HCT116 (cell line): ENCODE measurements at regions not wholly inside any gene's neighbourhood (a gene's known extent, or its start where the extent isn't known, plus 50 kb on each side); places are given as distances from the start of the nearest gene placed in this dataset.

Experiments used
- ATAC-seq: fragments of 200-7000 bp; cut with Tn5 transposase; 2 replicates; pipeline ENCODE4 v1.9.1; 2020; ENCODE audit warnings: mild to moderate bottlenecking, moderate library complexity
- BruUV-seq: library from RNA; stranded (reverse); fragments of 400-500 nt; replicated peaks from 2 replicates; lab custom pipeline; 2021; lab: Mats Ljungman, UMichigan
- CTCF ChIA-PET: fragments of 300-600 bp; sonication (Branson Sonifier 250); formaldehyde crosslinking; loops from one replicate; lab custom pipeline; 2021; ENCODE audit warnings: antibody characterized with exemption; lab: Charles Lee
- POLR2A ChIA-PET: fragments of 300-600, 350-600 bp; sonication (Branson Sonifier 250); formaldehyde crosslinking; loops from one replicate; lab custom pipeline; 2021; ENCODE audit warnings: antibody characterized with exemption; lab: Charles Lee
- RAD21 ChIA-PET, 2 experiments: fragments of 300-600 bp; sonication (Branson Sonifier 250); formaldehyde crosslinking; loops; one replicate each; lab custom pipeline; 2023; ENCODE audit warnings: low total read pairs in 2 of 2; ENCODE audit not compliant: uncharacterized antibody in 2 of 2, unreplicated experiment in 2 of 2, low non-redundant PET in 1 of 2; lab: Charles Lee
- DNase-seq: peaks from one replicate; pipeline ENCODE4 v3.0.0-alpha.2; 2010; ENCODE audit warnings: low read depth, low spot score
- H2AFZ ChIP-seq: fragments of 200-600 bp; shearing (Covaris generic), sonication (generic); 2 replicates; pipeline ENCODE4 v1.6.1; 2017; ENCODE audit warnings: low read depth, mixed run types, mixed read lengths, antibody characterized with exemption, low read length; ENCODE audit not compliant: poor library complexity, severe bottlenecking
- H3K27ac ChIP-seq: 2 replicates; pipeline ENCODE4 v1.5.1; 2012; ENCODE audit warnings: low read depth, low read length
- H3K27me3 ChIP-seq: fragments of 200-600 bp; sonication (generic); 2 replicates; pipeline ENCODE4 v1.6.1; 2016; ENCODE audit warnings: mixed run types, low read length, mixed read lengths; ENCODE audit not compliant: insufficient read depth
- H3K36me3 ChIP-seq, 2 experiments: fragments of 200-500 bp in 1 of 2; fragments of 200-600 bp in 1 of 2; sonication (Bioruptor generic) in 1 of 2; sonication (generic) in 1 of 2; 2 replicates each; pipeline versions ENCODE4 v1.5.1 to v1.6.1; 2014 to 2016; ENCODE audit warnings: low read length in 2 of 2, inconsistent platforms in 1 of 2, mixed read lengths in 1 of 2, mixed run types in 1 of 2; ENCODE audit not compliant: insufficient read depth in 2 of 2, control insufficient read depth in 1 of 2
- H3K4me1 ChIP-seq, 2 experiments: fragments of 200-600 bp in 1 of 2; sonication (generic) in 1 of 2; 2 replicates each; pipeline versions ENCODE4 v1.5.1 to v1.6.1; 2012 to 2017; ENCODE audit warnings: low read length in 2 of 2, inconsistent platforms in 1 of 2, mild to moderate bottlenecking in 1 of 2, mixed read lengths in 1 of 2, mixed run types in 1 of 2, moderate library complexity in 1 of 2; ENCODE audit not compliant: insufficient read depth in 2 of 2, control insufficient read depth in 1 of 2
- H3K4me2 ChIP-seq: fragments of 200-600 bp; sonication (generic); 2 replicates; pipeline ENCODE4 v1.6.1; 2017; ENCODE audit warnings: mixed run types, low read length, mixed read lengths
- H3K4me3 ChIP-seq, 2 experiments: fragments of 200-600 bp in 1 of 2; sonication (generic) in 1 of 2; replicated peaks in 1 of 2; 2 replicates each; pipeline ENCODE4 v1.5.1; 2011 to 2016; ENCODE audit warnings: low read length in 2 of 2, control low read depth in 1 of 2, low read depth in 1 of 2, mild to moderate bottlenecking in 1 of 2, mixed read lengths in 1 of 2, mixed run types in 1 of 2
- H3K79me2 ChIP-seq: fragments of 200-600 bp; sonication (generic); 2 replicates; pipeline ENCODE4 v1.6.1; 2017; ENCODE audit warnings: mild to moderate bottlenecking, mixed run types, low read length, moderate library complexity, mixed read lengths; ENCODE audit not compliant: insufficient read depth
- H3K9ac ChIP-seq: fragments of 200-600 bp; sonication (generic); 2 replicates; pipeline ENCODE4 v1.6.1; 2016; ENCODE audit warnings: low read length, mixed read lengths
- H3K9me2 ChIP-seq: fragments of 200-600 bp; sonication (generic), shearing (Covaris generic); 2 replicates; pipeline ENCODE4 v1.6.1; 2017; ENCODE audit warnings: mixed run types, mild to moderate bottlenecking, moderate library complexity; ENCODE audit not compliant: insufficient read depth
- H3K9me3 ChIP-seq, 2 experiments: fragments of 200-500 bp in 1 of 2; fragments of 200-600 bp in 1 of 2; sonication (Bioruptor generic) in 1 of 2; sonication (generic) in 1 of 2; 2 replicates each; pipeline ENCODE4 v1.6.1; 2014 to 2017; ENCODE audit warnings: low read length in 2 of 2, mixed read lengths in 2 of 2, inconsistent platforms in 1 of 2, low read depth in 1 of 2, mild to moderate bottlenecking in 1 of 2, mixed run types in 1 of 2, moderate library complexity in 1 of 2; ENCODE audit not compliant: control insufficient read depth in 1 of 2, insufficient read depth in 1 of 2
- H4K20me1 ChIP-seq: fragments of 200-600 bp; sonication (generic), shearing (Covaris generic); 2 replicates; pipeline ENCODE4 v1.6.1; 2017; ENCODE audit warnings: mixed run types, mild to moderate bottlenecking, moderate library complexity; ENCODE audit not compliant: insufficient read depth
- ATF3 ChIP-seq: IDR thresholded peaks from 2 replicates; pipeline ENCODE4 v1.6.1; 2012
- CEBPB ChIP-seq: IDR thresholded peaks from 2 replicates; pipeline ENCODE4 v1.6.1; 2012; ENCODE audit warnings: low read depth
- CTCF ChIP-seq, 3 experiments: fragments of 200-600 bp in 1 of 3; sonication (generic) in 1 of 3; IDR thresholded peaks in 2 of 3; conservative IDR thresholded peaks in 1 of 3; 2 replicates each; pipeline ENCODE4 v1.5.1; 2012 to 2017; ENCODE audit warnings: low read depth in 2 of 3, low read length in 2 of 3, antibody characterized with exemption in 1 of 3, borderline replicate concordance in 1 of 3, control low read depth in 1 of 3, mild to moderate bottlenecking in 1 of 3, mixed read lengths in 1 of 3, mixed run types in 1 of 3, moderate library complexity in 1 of 3; ENCODE audit not compliant: insufficient read depth in 1 of 3
- EZH2phosphoT487 ChIP-seq: fragments of 200-600 bp; IDR thresholded peaks from 2 replicates; pipeline ENCODE4 v1.6.1; 2018; ENCODE audit warnings: antibody characterized with exemption, borderline replicate concordance
- FOSL1 ChIP-seq: IDR thresholded peaks from 2 replicates; pipeline ENCODE4 v1.6.1; 2012; ENCODE audit warnings: low read depth
- JUND ChIP-seq: IDR thresholded peaks from 2 replicates; pipeline ENCODE4 v1.6.1; 2012
- MAX ChIP-seq: IDR thresholded peaks from 2 replicates; pipeline ENCODE4 v1.6.1; 2012
- POLR2AphosphoS5 ChIP-seq: IDR thresholded peaks from 2 replicates; pipeline ENCODE4 v1.6.1; 2011; ENCODE audit warnings: mild to moderate bottlenecking, low read depth, low read length, moderate library complexity
- REST ChIP-seq: IDR thresholded peaks from 2 replicates; pipeline ENCODE4 v1.6.1; 2012; ENCODE audit warnings: low read depth
- SRF ChIP-seq: IDR thresholded peaks from 2 replicates; pipeline ENCODE4 v1.6.1; 2012; ENCODE audit warnings: low read depth
- YY1 ChIP-seq: IDR thresholded peaks from 2 replicates; pipeline ENCODE4 v1.6.1; 2011; ENCODE audit warnings: low read length, low read depth, moderate library complexity, mild to moderate bottlenecking; ENCODE audit not compliant: insufficient replicate concordance; ENCODE audit errors: extremely low read depth
- ZBTB33 ChIP-seq: IDR thresholded peaks from 2 replicates; pipeline ENCODE4 v1.6.1; 2011; ENCODE audit warnings: mild to moderate bottlenecking, low read length, moderate library complexity; ENCODE audit not compliant: insufficient replicate concordance; ENCODE audit errors: extremely low read depth
- ZFX ChIP-seq: fragments of 450-650 bp; IDR thresholded peaks from 2 replicates; pipeline ENCODE4 v1.6.1; 2017
- ZNF274 ChIP-seq: fragments of 200-500 bp; sonication (Bioruptor generic); IDR thresholded peaks from 2 replicates; pipeline ENCODE4 v1.6.1; 2014; ENCODE audit warnings: mild to moderate bottlenecking, low read depth, low read length, inconsistent platforms
- intact Hi-C: fragments of 100-400 bp; cut with micrococcal nuclease; formaldehyde crosslinking; loops from 2 replicates; pipeline ENCODE4 v1.10.0; 2022

GRCh38 chr5:117054911-117055310 lies 480.3 kb upstream of the SEMA6A start:
- H3K27me3 ChIP-seq: no peaks in the 10 kb centered on the region
- H3K4me1 ChIP-seq: no peaks in the 10 kb centered on the region
- no TSS peak for BruUV-seq
- H3K4me2 ChIP-seq: no peak overlapping the region
- intact Hi-C loops: no loop called here
- CTCF ChIA-PET: no interaction called here
- no peaks in the 10 kb centered on the region for H3K9me2 ChIP-seq
- H2AFZ ChIP-seq: no peak overlapping the region
- H3K36me3 ChIP-seq: no peaks in the 10 kb centered on the region
- H3K79me2 ChIP-seq: no peaks in the 10 kb centered on the region
- RAD21 ChIA-PET: no interaction called here
- no peak for TF ChIP-seq YY1
- TF ChIP-seq ZNF274: no peak
- TF ChIP-seq CEBPB: no peak
- TF ChIP-seq POLR2AphosphoS5: no peak
- TF ChIP-seq ATF3: no peak
- TF ChIP-seq ZBTB33: no peak
- TF ChIP-seq CTCF (IDR thresholded peaks at IDR 0.05 in 2 of 3, conservative IDR thresholded peaks at IDR 0.05 in 1 of 3; ENCODE audit: borderline replicate concordance in 1 of 3, insufficient read depth in 1 of 3, low read depth in 2 of 3, low read length in 2 of 3): no peak
- TF ChIP-seq JUND: no peak
- TF ChIP-seq FOSL1: no peak
- TF ChIP-seq SRF: no peak
- TF ChIP-seq REST: no peak
- no peak for TF ChIP-seq ZFX
- no peak for TF ChIP-seq MAX
- no peak for TF ChIP-seq EZH2phosphoT487
- no peak overlapping the region for H3K4me3 ChIP-seq
- no peaks in the 10 kb centered on the region for H4K20me1 ChIP-seq
- POLR2A ChIA-PET: no interaction called here
- DNase-seq (no peak), ATAC-seq (no peak)
- no peaks in the 10 kb centered on the region for H3K9me3 ChIP-seq
- no peak overlapping the region for H3K27ac ChIP-seq
- no peak overlapping the region for H3K9ac ChIP-seq
